A673 (cell line): ENCODE measurements at regions not wholly inside any gene's neighbourhood (a gene's known extent, or its start where the extent isn't known, plus 50 kb on each side); places are given as distances from the start of the nearest gene placed in this dataset.

Source experiments
- EZH2 ChIP-seq: fragments of 200-600 bp; sonication (generic); IDR thresholded peaks from 2 replicates; pipeline ENCODE4 v1.6.1; 2017; ENCODE audit warnings: borderline replicate concordance, low read depth, mild to moderate bottlenecking, mixed read lengths, antibody characterized with exemption, low read length; ENCODE audit not compliant: poor library complexity, severe bottlenecking
- TF ChIP-seq, protein P1 (sequence below): fragments of 300-800, 200-600 bp; sonication (generic); conservative IDR thresholded peaks from 2 replicates; pipeline ENCODE4 v1.5.1; 2017; ENCODE audit warnings: low read depth, mild to moderate bottlenecking, antibody characterized with exemption, low read length, moderate library complexity, mixed read lengths

DNA sequence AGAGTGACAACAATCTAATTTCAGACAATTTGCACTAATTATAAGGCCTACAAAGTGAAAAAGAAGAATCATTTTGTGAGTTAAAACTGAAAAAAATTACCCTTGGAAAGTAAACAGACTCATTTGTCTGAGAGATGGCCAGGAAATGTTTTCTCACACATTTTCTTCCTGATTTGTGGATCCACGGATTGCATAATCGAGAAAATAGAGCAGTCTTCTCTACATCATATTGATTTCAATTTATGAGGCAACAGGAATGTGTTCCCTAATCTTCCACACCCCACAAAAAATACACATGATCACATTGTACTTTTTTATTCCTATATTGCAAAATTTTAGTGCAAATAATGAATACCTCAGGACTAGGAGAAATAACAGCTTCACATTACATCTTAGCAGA is 160.8 kb downstream of the CCER1 start:
- TF ChIP-seq, protein P1, sequence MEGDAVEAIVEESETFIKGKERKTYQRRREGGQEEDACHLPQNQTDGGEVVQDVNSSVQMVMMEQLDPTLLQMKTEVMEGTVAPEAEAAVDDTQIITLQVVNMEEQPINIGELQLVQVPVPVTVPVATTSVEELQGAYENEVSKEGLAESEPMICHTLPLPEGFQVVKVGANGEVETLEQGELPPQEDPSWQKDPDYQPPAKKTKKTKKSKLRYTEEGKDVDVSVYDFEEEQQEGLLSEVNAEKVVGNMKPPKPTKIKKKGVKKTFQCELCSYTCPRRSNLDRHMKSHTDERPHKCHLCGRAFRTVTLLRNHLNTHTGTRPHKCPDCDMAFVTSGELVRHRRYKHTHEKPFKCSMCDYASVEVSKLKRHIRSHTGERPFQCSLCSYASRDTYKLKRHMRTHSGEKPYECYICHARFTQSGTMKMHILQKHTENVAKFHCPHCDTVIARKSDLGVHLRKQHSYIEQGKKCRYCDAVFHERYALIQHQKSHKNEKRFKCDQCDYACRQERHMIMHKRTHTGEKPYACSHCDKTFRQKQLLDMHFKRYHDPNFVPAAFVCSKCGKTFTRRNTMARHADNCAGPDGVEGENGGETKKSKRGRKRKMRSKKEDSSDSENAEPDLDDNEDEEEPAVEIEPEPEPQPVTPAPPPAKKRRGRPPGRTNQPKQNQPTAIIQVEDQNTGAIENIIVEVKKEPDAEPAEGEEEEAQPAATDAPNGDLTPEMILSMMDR: no peak
- TF ChIP-seq EZH2: no peak
